ENCODE measurements at regions not wholly inside any gene's neighbourhood (a gene's known extent, or its start where the extent isn't known, plus 50 kb on each side); places are given as distances from the start of the nearest gene placed in this dataset.

- no peaks in the 10 kb centered on the region for H3K27me3 ChIP-seq (ENCODE audit: control insufficient read depth, insufficient read depth, low read length)
- ChIA-PET CTCF (no interaction called here), POLR2A (no interaction called here)
- TF ChIP-seq CTCF (IDR thresholded peaks at IDR 0.05; ENCODE audit: insufficient read depth, low read depth, low read length) = no peak
- no peaks in the 10 kb centered on the region for H3K36me3 ChIP-seq (ENCODE audit: control insufficient read depth, insufficient read depth, low read length)
- no peak for DNase-seq (ENCODE audit: low read depth)
- no peak overlapping the region for H3K4me3 ChIP-seq (ENCODE audit: low read depth, low read length)
These were observed 929.3 kb downstream of the PCDH19 start for GRCh38 chrX:99480728-99481127.

- ChIA-PET POLR2A (no interaction called here), CTCF (no interaction called here)
- H3K27me3 ChIP-seq (ENCODE audit: control insufficient read depth, insufficient read depth, low read length) = no peaks in the 10 kb centered on the region
- no peak for DNase-seq (ENCODE audit: low read depth)
- no peaks in the 10 kb centered on the region for H3K36me3 ChIP-seq (ENCODE audit: control insufficient read depth, insufficient read depth, low read length)
- no peak overlapping the region for H3K4me3 ChIP-seq (ENCODE audit: low read depth, low read length)
- no peak for TF ChIP-seq CTCF (IDR thresholded peaks at IDR 0.05; ENCODE audit: insufficient read depth, low read depth, low read length)
These were observed 940.6 kb downstream of the PCDH19 start for GRCh38 chrX:99469439-99469838.

GRCh38 chrX:99468993-99469392 lies 941.1 kb downstream of the PCDH19 start:
- no peaks in the 10 kb centered on the region for H3K36me3 ChIP-seq (ENCODE audit: control insufficient read depth, insufficient read depth, low read length)
- no peak for DNase-seq (ENCODE audit: low read depth)
- H3K27me3 ChIP-seq (ENCODE audit: control insufficient read depth, insufficient read depth, low read length) = no peaks in the 10 kb centered on the region
- POLR2A ChIA-PET = no interaction called here
- CTCF ChIA-PET = no interaction called here
- H3K4me3 ChIP-seq (ENCODE audit: low read depth, low read length) = no peak overlapping the region
- no peak for TF ChIP-seq CTCF (IDR thresholded peaks at IDR 0.05; ENCODE audit: insufficient read depth, low read depth, low read length)

DNA sequence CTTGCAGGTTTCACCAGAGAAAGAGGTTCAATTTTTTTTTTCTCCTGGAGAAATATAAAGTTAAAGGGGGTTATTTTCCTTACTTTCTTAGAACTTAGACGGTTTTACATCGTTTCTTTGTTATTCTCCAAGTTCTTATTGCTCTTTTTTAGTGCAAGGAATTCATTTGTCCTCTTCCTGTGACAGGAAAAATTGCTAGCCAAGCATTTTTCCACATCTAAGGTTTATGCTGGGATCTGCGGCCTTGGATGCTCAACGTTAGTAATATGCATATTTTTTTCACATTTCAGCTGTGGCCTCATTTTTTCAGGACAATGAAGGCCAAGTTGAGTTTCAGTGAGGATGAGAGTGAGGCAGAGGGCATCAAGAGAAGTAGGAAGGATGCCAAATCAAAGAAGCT lies 948.9 kb downstream of the PCDH19 start:
- CTCF ChIA-PET = no interaction called here

GRCh38 chrX:99445336-99445735 lies 964.7 kb downstream of the PCDH19 start:
- TF ChIP-seq CTCF (IDR thresholded peaks at IDR 0.05; ENCODE audit: insufficient read depth, low read depth, low read length) = no peak
- no peak overlapping the region for H3K4me3 ChIP-seq (ENCODE audit: low read depth, low read length)
- ChIA-PET CTCF (no interaction called here), POLR2A (no interaction called here)
- no peaks in the 10 kb centered on the region for H3K27me3 ChIP-seq (ENCODE audit: control insufficient read depth, insufficient read depth, low read length)
- DNase-seq (ENCODE audit: low read depth) = no peak
- H3K36me3 ChIP-seq (ENCODE audit: control insufficient read depth, insufficient read depth, low read length) = no peaks in the 10 kb centered on the region

More for the DNA sequence above, 948.9 kb downstream of the PCDH19 start:
- no peaks in the 10 kb centered on the region for H3K27me3 ChIP-seq (ENCODE audit: control insufficient read depth, insufficient read depth, low read length)
- DNase-seq (ENCODE audit: low read depth) = no peak
- TF ChIP-seq CTCF (IDR thresholded peaks at IDR 0.05; ENCODE audit: insufficient read depth, low read depth, low read length) = no peak
- no peaks in the 10 kb centered on the region for H3K36me3 ChIP-seq (ENCODE audit: control insufficient read depth, insufficient read depth, low read length)
- POLR2A ChIA-PET = no interaction called here
- H3K4me3 ChIP-seq (ENCODE audit: low read depth, low read length) = no peak overlapping the region

Measured in BJ (cell line).